SKM-1 treated with dmso at 0.1 percent for 144 hours (cell line): ENCODE measurements at regions not wholly inside any gene's neighbourhood (a gene's known extent, or its start where the extent isn't known, plus 50 kb on each side); places are given as distances from the start of the nearest gene placed in this dataset.
A peak's percentile ranks its signal among the peaks of the same experiment; 100 is the strongest.
"Not testable (repeated sequence)": the region's sequence is repeated elsewhere in the genome, so short reads cannot be mapped to it uniquely, and the experiment has no call there.

Source experiments
- DNase-seq: peaks from one replicate; lab custom pipeline; 2025; ENCODE audit not compliant: unreplicated experiment; lab: John Stamatoyannopoulos, UW

DNA sequence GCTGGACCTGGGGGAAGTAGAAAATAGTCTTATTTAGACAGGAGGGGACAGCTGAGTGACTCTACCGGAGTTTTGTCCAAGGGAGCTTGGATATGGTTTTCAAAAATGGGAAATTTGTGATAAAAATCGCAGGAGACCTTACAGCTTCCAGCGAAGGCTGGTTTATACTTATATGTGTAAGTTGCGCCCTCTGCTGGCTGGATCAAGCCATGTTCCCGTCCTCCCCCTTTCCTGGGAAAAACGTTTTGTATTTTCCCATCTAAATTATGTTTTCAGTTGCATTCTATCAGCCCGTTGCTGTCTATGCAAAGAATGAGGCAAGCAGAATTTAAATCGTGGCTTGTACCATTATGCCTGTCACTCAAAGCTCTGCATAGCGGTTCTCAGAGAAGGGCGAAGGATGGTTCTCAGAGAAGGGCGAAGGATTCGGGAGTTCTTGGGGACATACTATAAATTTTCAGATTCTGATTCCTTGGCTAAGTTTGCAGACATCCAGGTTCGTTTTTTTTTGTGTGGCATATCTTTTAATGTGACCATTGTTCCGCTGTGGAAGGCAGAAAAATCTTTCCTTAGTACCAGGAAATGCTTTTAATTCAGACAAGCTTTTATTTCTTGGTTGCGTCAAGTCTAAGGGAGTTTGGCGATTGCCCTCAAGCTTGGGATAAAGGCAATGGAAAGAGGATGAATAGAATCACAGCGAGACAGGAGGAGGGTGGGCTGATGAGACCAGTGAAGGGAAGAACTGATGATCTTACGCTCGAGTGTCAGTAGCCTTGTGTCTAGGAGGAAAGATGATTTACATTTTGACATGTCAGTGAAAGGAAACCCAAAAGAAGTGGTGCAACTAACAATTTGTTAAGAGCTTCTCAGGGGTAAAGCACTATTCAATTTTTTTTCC is 128.5 kb upstream of the ARX start:
- peak; percentile 0 for DNase-seq

GRCh38 chrX:25143596-25143995 is 127.8 kb upstream of the ARX start:
- DNase-seq = no peak

DNA sequence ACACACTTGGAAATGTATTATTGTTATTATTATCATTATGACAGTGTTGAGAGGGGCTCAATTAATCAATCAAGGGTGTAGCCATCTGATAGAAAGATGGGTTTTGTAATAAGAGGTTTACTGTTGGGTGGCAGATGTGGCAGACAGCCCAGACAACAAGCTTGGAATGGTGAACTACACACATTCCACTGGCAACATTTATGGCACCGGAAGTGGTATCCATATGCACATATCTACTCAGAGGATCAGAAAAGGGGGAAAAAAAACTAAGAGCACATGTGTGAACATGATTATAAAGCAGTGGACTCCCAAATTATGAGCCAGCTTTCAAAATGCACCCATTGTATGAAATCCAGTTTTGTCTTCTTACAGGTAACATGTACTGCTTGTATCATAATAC is 125.9 kb upstream of the ARX start:
- DNase-seq = no peak

GRCh38 chrX:25131055-25131454 is 115.3 kb upstream of the ARX start:
- DNase-seq = no peak

DNA sequence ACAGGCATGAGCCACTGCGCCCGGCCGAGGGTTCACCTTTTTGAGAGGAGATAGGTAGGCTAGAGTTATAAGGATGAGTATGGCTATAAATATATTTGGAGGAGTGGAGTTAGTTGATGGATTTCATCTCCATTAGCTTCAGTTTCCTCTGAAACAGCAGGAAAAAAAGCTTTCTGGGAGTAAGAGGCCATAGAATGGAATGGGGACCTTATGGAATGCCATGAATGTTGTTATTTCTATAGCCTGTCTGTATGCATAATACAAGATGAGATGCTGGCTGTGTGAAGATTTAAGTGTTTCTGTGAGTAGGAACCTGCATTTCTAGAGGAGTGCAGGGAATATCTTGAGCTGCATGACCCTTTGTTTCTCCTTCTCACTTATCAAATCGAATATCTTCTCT is 114.9 kb upstream of the ARX start:
- no peak for DNase-seq

- no peak for DNase-seq
These were observed 109.7 kb upstream of the ARX start for GRCh38 chrX:25125483-25125882.

GRCh38 chrX:25124391-25124790 is 108.6 kb upstream of the ARX start:
- no peak for DNase-seq

GRCh38 chrX:25112156-25112555 is 96.4 kb upstream of the ARX start:
- no peak for DNase-seq

DNA sequence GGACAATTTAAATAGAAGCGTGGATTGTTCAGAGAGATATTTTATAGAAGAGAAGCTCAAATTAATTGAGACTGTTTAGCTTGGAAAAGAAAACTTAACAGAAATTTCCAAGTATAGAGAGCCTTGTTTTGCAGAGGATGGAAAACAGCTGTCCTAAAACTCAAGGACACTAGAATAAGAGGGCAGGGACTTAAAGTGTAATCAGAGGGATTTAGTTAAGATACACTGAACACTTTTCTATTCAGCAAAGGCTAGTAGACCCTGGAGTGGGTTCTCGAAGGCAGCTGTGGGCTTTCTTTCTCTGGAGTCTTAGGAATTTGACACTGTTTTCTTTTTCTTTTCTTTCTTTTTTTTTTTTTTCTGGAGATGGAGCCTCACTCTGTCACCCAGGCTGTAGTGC is 92.7 kb upstream of the ARX start:
- DNase-seq = no peak

- no peak for DNase-seq
These were observed 89.5 kb upstream of the ARX start for GRCh38 chrX:25105221-25105620.

DNA sequence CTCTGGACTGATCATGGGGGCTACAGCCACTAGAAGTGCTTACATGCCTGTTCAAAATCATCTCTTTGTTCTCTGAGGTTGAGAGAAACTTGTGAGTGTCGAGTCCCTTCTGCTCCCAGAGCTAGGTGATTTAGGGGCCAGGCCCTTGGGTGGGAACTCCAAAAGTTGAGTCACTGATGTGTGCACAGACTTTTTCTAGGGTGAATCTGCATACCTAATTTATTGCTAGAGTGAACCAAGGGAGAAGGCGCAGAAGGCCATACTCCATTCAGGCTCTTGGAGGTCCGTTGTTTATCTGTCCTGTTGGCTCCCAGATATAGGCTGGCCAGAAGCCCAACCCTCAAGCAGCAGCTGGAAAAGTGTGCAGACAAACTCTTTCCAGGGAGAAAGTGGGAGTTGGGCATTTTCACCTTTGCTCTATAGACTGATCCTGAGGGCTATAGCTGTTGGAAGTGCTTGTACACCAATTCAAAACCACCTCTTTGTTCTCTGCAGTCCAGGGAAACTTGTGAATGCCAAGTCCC is 80.8 kb upstream of the ARX start:
- DNase-seq = no peak

DNA sequence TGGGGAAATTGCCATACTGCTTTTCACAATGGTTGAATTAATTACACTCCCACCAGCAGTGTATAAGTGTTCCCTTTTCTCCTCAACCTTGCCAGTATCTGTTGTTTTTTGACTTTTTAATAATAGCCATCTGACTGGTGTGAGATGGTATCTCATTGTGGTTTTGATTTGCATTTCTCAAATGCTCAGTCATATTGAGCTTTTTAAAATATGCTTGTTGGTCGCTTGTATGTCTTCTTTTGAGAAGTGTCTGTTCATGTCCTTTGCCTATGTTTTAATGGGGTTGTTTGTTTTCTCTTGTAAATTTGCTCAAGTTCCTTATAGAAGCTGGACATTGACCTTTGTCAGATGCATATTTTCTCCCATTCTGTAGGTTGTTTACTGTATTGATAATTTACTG is 75.4 kb upstream of the ARX start:
- not testable (repeated sequence) for DNase-seq

- DNase-seq = no peak
These were observed 68.7 kb upstream of the ARX start for GRCh38 chrX:25084446-25084845.

GRCh38 chrX:25083661-25084060 is 67.9 kb upstream of the ARX start:
- no peak for DNase-seq

DNA sequence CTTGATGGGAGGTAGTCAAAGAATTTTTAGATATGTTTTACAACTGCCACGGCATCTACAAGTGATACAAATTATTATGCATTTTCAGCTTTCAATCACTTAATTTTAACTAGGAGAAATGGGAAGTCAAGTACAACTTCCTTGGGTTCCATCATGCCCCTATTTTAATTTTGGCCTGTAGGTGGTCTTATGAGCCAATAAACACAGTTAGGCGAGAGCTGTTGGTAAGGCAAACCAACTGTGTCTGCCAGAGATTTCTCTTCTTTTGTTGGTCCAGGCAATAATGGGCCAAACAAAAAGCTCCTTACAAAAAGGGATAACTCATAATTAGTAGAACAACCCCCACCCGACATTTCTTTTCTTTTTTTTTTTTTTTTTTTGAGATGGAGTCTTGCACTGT is 63.3 kb upstream of the ARX start:
- no peak for DNase-seq

DNA sequence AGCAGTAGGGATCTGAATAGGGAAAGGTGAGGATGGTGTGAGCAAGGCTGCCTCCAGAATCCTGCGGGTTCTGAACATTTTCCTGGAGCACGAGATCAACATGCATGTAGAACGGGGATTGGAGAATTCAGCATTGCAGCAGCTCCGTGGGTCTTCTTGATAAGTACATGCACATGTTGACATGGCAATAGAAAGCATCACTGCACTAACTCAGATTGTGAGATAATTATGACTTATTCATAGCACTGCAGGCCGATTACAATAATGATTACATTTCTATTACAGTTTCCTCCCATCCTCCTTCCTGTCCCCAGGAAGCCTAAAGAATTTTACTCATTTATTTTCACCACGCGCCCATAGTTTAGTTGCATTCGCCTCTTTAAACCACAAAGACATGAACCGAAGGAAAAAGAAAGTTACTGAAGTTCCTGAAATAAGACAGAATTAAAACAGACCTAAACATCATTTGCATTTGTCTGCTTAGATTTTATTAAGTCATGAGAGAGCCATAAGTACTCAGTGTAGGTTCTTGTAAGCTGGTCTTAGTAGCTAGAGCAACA is 61.3 kb upstream of the ARX start:
- no peak for DNase-seq

DNA sequence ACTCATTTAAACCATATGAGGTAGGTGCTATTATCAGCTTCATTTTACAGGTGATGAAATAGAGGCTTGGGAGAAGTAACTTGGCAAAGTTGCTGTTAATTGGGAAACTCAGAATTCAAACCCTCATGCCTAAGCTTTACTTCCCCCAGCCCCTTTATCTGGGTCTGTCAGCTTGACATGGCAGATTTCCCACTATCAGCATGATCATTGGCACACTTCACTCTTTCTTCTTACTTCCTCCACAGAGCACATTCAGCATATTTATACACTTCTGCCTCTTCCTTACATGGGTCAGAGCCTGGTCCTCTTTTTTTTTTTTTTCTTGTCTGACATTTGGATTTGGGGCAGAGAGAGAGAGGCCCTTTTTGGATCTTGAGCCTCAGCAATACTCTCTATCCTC is 56.5 kb upstream of the ARX start:
- DNase-seq = peak; percentile 24

DNA sequence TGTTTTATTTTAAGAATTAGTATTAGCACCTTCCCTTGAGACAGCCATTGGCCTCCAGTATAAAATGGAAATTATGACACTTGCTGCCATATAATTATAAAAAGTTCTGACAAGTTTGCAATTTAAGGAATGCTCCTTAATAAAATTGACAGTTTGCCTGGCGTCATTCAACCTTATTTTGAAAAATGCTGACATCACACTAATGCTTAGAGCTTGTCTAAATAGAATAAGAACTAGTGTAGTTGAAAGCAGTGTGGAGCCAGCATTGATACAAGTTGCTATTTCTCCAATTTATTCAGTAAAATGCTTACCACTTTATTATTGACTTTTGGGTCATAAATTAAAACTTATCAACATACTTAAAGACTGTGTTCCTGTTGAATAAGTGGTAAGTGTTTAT is 54.3 kb upstream of the ARX start:
- no peak for DNase-seq

DNA sequence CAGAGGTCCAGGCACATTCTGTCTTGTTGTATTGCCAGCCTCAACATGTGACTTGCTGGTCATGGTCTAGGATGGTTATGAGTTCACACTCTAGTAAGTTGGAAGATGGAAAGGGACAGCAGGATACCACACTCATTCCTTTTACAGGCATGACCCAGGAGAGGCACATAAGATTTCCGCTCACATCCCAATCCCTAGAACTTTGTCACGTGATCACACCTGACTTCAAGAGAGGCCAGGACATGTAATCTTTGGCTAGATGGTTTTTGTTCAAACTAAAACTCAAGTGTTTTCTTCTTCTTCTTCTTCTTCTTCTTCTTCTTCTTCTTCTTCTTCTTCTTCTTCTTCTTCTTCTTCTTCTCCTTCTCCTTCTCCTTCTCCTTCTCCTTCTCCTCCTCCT is 53.4 kb upstream of the ARX start:
- no peak for DNase-seq

DNA sequence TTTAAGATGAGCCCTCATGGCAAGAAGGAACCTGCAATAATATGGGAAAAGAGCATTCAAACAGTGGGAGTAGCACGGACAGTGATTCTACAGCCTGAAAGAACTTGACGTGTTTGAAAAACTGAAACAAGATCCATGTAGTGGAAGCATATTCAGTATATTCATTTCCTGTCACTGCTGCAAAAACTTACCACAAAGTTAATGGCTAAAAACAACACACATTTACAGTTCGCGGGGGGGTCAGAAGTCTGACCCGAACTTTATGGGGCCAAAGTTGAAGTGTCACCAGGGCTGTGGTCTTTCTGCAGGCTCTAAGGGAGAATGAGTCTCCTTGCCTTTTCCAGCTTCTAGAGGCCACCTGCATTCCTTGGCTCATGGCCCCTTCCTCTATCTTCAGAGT is 52.6 kb upstream of the ARX start:
- no peak for DNase-seq

DNA sequence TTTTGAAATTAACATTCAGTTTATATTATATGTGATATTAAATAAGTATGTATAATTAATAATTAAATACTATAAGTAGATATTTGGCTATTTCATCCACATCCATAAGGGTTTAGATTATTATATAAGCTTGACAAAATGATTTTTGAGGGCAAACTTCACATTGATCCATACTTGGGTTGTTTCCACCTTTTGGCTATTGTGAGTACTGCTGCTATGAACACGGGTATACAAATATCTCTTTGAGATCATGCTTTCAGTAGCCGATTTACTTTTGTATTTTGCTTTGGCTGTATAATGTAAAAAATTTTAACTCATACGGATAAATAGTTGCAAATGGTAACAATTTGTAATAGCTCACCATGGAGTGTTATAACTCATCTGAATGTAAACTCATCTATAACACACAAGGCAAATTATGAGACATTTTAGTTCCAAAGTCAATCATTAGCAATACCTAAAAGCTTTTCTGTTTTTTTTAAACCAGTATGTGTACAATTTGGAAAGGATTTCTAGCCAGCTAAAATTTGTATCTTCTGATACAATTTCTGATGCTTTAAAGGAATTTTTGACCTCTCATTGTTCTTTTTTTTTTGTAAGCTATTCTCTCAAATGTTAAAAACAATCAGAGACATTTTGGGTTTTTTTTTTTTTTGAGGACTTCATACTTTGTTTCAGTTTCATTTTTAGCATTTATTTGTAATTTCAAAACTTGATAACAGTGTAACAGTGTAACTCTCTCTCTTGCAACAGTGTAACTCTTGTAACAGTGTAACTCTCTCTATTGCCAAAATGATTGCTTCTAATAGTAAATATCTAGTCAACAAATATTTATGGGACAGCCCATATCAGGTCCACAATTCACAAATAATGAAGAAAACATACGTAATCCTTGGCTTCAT is 51.8 kb upstream of the ARX start:
- no peak for DNase-seq

DNA sequence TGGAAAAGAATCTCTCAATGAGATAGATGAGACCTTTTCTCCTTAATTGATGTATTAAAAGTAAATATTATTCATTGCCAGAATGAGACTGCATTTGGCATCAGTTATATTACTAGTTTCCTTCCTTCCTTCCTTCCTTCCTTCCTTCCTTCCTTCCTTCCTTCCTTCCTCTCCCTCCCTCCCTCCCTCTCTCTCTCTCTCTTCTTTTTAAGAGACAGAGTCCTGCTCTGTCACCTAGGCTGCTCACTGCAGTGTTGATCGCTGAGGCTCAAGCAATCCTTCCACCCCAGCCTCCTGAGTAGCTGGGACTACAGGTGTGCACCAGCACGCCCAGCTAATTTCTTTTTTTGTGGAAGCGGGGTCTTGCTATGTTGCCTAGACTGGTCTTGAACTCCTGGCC is 50.4 kb upstream of the ARX start:
- no peak for DNase-seq
